K562 (cell line): ENCODE measurements at regions not wholly inside any gene's neighbourhood (a gene's known extent, or its start where the extent isn't known, plus 50 kb on each side); places are given as distances from the start of the nearest gene placed in this dataset.

ENCODE experiments used
- ATAC-seq: fragments of 200-7000 bp; cut with Tn5 transposase; 3 replicates; pipeline ENCODE4 v1.9.1; 2020; ENCODE audit warnings: moderate library complexity
- BruUV-seq: library from RNA; stranded (reverse); fragments of 400-500 nt; replicated peaks from 2 replicates; lab custom pipeline; 2021; lab: Mats Ljungman, UMichigan
- CTCF ChIA-PET: fragments of 300-600 bp; formaldehyde crosslinking; extraction: SDS; loops from one replicate; lab custom pipeline; 2021; ENCODE audit warnings: low intra/inter-chr PET ratio; lab: Yijun Ruan, JAX
- POLR2A ChIA-PET: fragments of 300-600, 350-650 bp; sonication (Branson Sonifier 250); formaldehyde crosslinking; extraction: SDS; loops from one replicate; lab custom pipeline; 2021; ENCODE audit warnings: antibody characterized with exemption, inconsistent platforms; lab: Yijun Ruan, JAX
- DNase-seq, 4 experiments: peaks; one replicate each; pipeline versions ENCODE4 v3.0.0 to v3.0.0-alpha.2; 2011 to 2018; ENCODE audit warnings: low spot score in 3 of 4, mixed read lengths in 3 of 4; ENCODE audit errors: extremely low read depth in 1 of 4
- FAIRE-seq: peaks from 2 replicates; lab custom pipeline; 2011; peaks lifted over from hg19 to GRCh38; lab: Jason Lieb, UNC
- H2AFZ ChIP-seq: 2 replicates; pipeline ENCODE4 v1.6.0; 2011; ENCODE audit warnings: low read depth, low read length, control low read depth, inconsistent platforms
- H3K27ac ChIP-seq: fragments of 200-600 bp; 3 replicates; pipeline ENCODE4 v1.8.0; 2011; ENCODE audit warnings: low read depth, mild to moderate bottlenecking, control low read depth, inconsistent platforms, low read length, moderate library complexity, mixed read lengths; ENCODE audit errors: extremely low read depth
- H3K27me3 ChIP-seq, 2 experiments: fragments of 300-600 bp in 1 of 2; 2 replicates in 1 of 2; 3 replicates in 1 of 2; pipeline versions ENCODE4 v1.6.0 to v1.8.0; 2011; ENCODE audit warnings: inconsistent platforms in 2 of 2, low read length in 2 of 2, mild to moderate bottlenecking in 1 of 2, mixed read lengths in 1 of 2, moderate library complexity in 1 of 2; ENCODE audit not compliant: control insufficient read depth in 2 of 2, insufficient read depth in 2 of 2
- H3K36me3 ChIP-seq: fragments of 300-600 bp; 3 replicates; pipeline ENCODE4 v1.8.0; 2011; ENCODE audit warnings: mild to moderate bottlenecking, low read length, inconsistent platforms; ENCODE audit not compliant: control insufficient read depth, insufficient read depth
- H3K4me1 ChIP-seq, 2 experiments: fragments of 200-600 bp in 1 of 2; replicated peaks in 1 of 2; 2 replicates in 1 of 2; 3 replicates in 1 of 2; pipeline versions ENCODE4 v1.5.1 to v1.8.0; 2011; ENCODE audit warnings: inconsistent platforms in 2 of 2, low read length in 2 of 2, mild to moderate bottlenecking in 1 of 2, mixed read lengths in 1 of 2, moderate library complexity in 1 of 2; ENCODE audit not compliant: control insufficient read depth in 2 of 2, insufficient read depth in 2 of 2
- H3K4me2 ChIP-seq: 2 replicates; pipeline ENCODE4 v1.6.1; 2011; ENCODE audit warnings: low read length, control low read depth, inconsistent platforms, mixed read lengths; ENCODE audit not compliant: insufficient read depth
- H3K4me3 ChIP-seq: fragments of 200-600 bp; sonication (generic), shearing (Covaris generic); 2 replicates; pipeline ENCODE4 v1.5.1; 2016; ENCODE audit warnings: control low read depth, inconsistent platforms
- H3K79me2 ChIP-seq: fragments of 200-600 bp; 3 replicates; pipeline ENCODE4 v1.8.0; 2011; ENCODE audit warnings: low read length, inconsistent platforms; ENCODE audit not compliant: control insufficient read depth, insufficient read depth
- H3K9ac ChIP-seq, 2 experiments: 2 replicates each; pipeline versions ENCODE4 v1.6.0 to v1.6.1; 2011; ENCODE audit warnings: low read depth in 2 of 2, low read length in 2 of 2, control low read depth in 1 of 2, inconsistent platforms in 1 of 2, mild to moderate bottlenecking in 1 of 2, mixed read lengths in 1 of 2; ENCODE audit not compliant: insufficient read depth in 1 of 2
- H3K9me1 ChIP-seq: one replicate; pipeline ENCODE4 v1.6.0; 2011; ENCODE audit warnings: inconsistent platforms, mild to moderate bottlenecking, low read length, moderate library complexity; ENCODE audit not compliant: control insufficient read depth, insufficient read depth
- H3K9me3 ChIP-seq: replicated peaks from 2 replicates; pipeline ENCODE4 v1.5.1; 2011; ENCODE audit warnings: low read depth, low read length, inconsistent platforms; ENCODE audit not compliant: control insufficient read depth, insufficient read depth
- H4K20me1 ChIP-seq: replicated peaks from 2 replicates; pipeline ENCODE4 v1.6.1; 2011; ENCODE audit warnings: low read length, inconsistent platforms, mixed read lengths; ENCODE audit not compliant: control insufficient read depth, insufficient read depth
- GABPB1 ChIP-seq: sonication (generic); formaldehyde crosslinking; IDR thresholded peaks from 2 replicates; pipeline ENCODE4 v1.8.0; 2022; ENCODE audit warnings: mild to moderate bottlenecking, missing genetic modification reagents
- KDM2B ChIP-seq: fragments of 250-450 bp; sonication (Bioruptor Pico); IDR thresholded peaks from 2 replicates; pipeline ENCODE4 v1.8.0; 2021; ENCODE audit warnings: mild to moderate bottlenecking, moderate library complexity
- LEF1 ChIP-seq: fragments of 450-650 bp; IDR thresholded peaks from 2 replicates; pipeline ENCODE4 v1.6.1; 2016; ENCODE audit warnings: mild to moderate bottlenecking
- MEIS2 ChIP-seq: fragments of 450-650 bp; IDR thresholded peaks from 2 replicates; pipeline ENCODE4 v1.6.1; 2014; ENCODE audit warnings: mild to moderate bottlenecking; ENCODE audit not compliant: partially characterized antibody
- MTA3 ChIP-seq: fragments of 450-650 bp; formaldehyde crosslinking; IDR thresholded peaks from 2 replicates; pipeline ENCODE4 v1.6.1; 2017; ENCODE audit warnings: mild to moderate bottlenecking, borderline replicate concordance
- SIX5 ChIP-seq, 2 experiments: IDR thresholded peaks; 2 replicates each; pipeline ENCODE4 v1.6.1; 2011; ENCODE audit warnings: low read length in 2 of 2, borderline replicate concordance in 1 of 2, low read depth in 1 of 2, mild to moderate bottlenecking in 1 of 2, moderate library complexity in 1 of 2; ENCODE audit not compliant: insufficient read depth in 1 of 2
- SMAD2 ChIP-seq: fragments of 150-350 bp; IDR thresholded peaks from 2 replicates; pipeline ENCODE4 v1.6.1; 2014; ENCODE audit warnings: low read depth, mild to moderate bottlenecking, low read length
- TEAD4 ChIP-seq, 2 experiments: sonication (generic) in 1 of 2; formaldehyde crosslinking in 1 of 2; IDR thresholded peaks; 2 replicates each; pipeline versions ENCODE4 v1.6.1 to v1.8.0; 2012 to 2022; ENCODE audit warnings: borderline replicate concordance in 1 of 2, inconsistent platforms in 1 of 2, low read length in 1 of 2, mild to moderate bottlenecking in 1 of 2, missing genetic modification reagents in 1 of 2
- USF1 ChIP-seq: sonication (generic); formaldehyde crosslinking; IDR thresholded peaks from 2 replicates; pipeline ENCODE4 v1.9.0; 2022; ENCODE audit warnings: mild to moderate bottlenecking, missing genetic modification reagents
- ZBTB8A ChIP-seq: fragments of 450-650 bp; IDR thresholded peaks from 2 replicates; pipeline ENCODE4 v1.6.1; 2018; ENCODE audit warnings: mild to moderate bottlenecking, moderate library complexity; ENCODE audit not compliant: partially characterized antibody
- ZNF263 ChIP-seq: sonication (generic); formaldehyde crosslinking; IDR thresholded peaks from 2 replicates; pipeline ENCODE4 v1.8.0; 2022; ENCODE audit warnings: mild to moderate bottlenecking, missing genetic modification reagents, borderline replicate concordance
- ZNF436 ChIP-seq: fragments of 250-450, 450-650 bp; sonication (Bioruptor Pico); formaldehyde crosslinking; IDR thresholded peaks from 2 replicates; pipeline ENCODE4 v1.7.0; 2020; ENCODE audit warnings: mild to moderate bottlenecking
- ZNF589 ChIP-seq: fragments of 200-800 bp; sonication (Bioruptor generic); IDR thresholded peaks from 2 replicates; pipeline ENCODE4 v1.6.1; 2016; ENCODE audit warnings: low read depth, missing genetic modification characterization, missing compliant biosample characterization
- WGBS: fragments of 100-300 bp; shearing (Covaris generic); methylation state at CpG from one replicate; pipeline ENCODE4 v1.1.6; 2016; ENCODE audit warnings: low coverage, mixed read lengths; ENCODE audit not compliant: insufficient coverage; ENCODE audit errors: missing lambda C conversion rate; 5-methylcytosine and 5-hydroxymethylcytosine counted together
- in situ Hi-C: fragments of 300-500 bp; cut with MboI; formaldehyde crosslinking; loops from 4 replicates; pipeline ENCODE4 v1.15.0; 2018; ENCODE audit warnings: inconsistent platforms, mixed read lengths
- intact Hi-C: fragments of 100-400 bp; cut with micrococcal nuclease; formaldehyde crosslinking; loops from 2 replicates; pipeline ENCODE4 v1.14.2; 2022
- TF ChIP-seq, protein P1 (sequence below): fragments of 250-450 bp; sonication (Bioruptor Pico); IDR thresholded peaks from 2 replicates; pipeline ENCODE4 v1.4.0; 2020; ENCODE audit warnings: mild to moderate bottlenecking, moderate library complexity

- TF ChIP-seq SIX5 (IDR thresholded peaks at IDR 0.05; ENCODE audit: borderline replicate concordance in 1 of 2, insufficient read depth in 1 of 2, low read depth in 1 of 2, low read length in 2 of 2) (no peak), SMAD2 (no peak), USF1 (CRISPR knock-in tag) (no peak), MEIS2 (no peak), ZNF263 (no peak), KDM2B (CRISPR knock-in tag) (no peak), GABPB1 (CRISPR knock-in tag) (no peak), ZNF589 (CRISPR knock-in tag) (no peak), ZBTB8A (no peak), MTA3 (no peak), ZNF436 (no peak), TEAD4 (IDR thresholded peaks at IDR 0.05; ENCODE audit: low read length) (no peak), TEAD4 (CRISPR knock-in tag; IDR thresholded peaks at IDR 0.05; ENCODE audit: borderline replicate concordance) (no peak), LEF1 (no peak)
- TF ChIP-seq, protein P1, sequence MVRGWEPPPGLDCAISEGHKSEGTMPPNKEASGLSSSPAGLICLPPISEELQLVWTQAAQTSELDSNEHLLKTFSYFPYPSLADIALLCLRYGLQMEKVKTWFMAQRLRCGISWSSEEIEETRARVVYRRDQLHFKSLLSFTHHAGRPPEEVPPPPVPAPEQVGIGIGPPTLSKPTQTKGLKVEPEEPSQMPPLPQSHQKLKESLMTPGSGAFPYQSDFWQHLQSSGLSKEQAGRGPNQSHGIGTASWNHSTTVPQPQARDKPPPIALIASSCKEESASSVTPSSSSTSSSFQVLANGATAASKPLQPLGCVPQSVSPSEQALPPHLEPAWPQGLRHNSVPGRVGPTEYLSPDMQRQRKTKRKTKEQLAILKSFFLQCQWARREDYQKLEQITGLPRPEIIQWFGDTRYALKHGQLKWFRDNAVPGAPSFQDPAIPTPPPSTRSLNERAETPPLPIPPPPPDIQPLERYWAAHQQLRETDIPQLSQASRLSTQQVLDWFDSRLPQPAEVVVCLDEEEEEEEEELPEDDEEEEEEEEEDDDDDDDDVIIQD = no peak
- TF ChIP-seq, all 486 proteins: peak for 0
- POLR2A ChIA-PET = no interaction called here
- ATAC-seq (no peak), FAIRE-seq (no peak), DNase-seq (no peak)
- no peaks in the 10 kb centered on the region for H4K20me1 ChIP-seq
- WGBS = 0% methylated on average over 2 of the region's 2 CpGs
- no peak overlapping the region for H3K27ac ChIP-seq
- intact Hi-C loops (no loop called here), in situ Hi-C loops (no loop called here)
- no peaks in the 10 kb centered on the region for H3K9me3 ChIP-seq
- H3K27me3 ChIP-seq = no peaks in the 10 kb centered on the region
- no peaks in the 10 kb centered on the region for H3K79me2 ChIP-seq
- H3K9ac ChIP-seq = no peak overlapping the region
- H3K4me2 ChIP-seq = no peak overlapping the region
- no peak overlapping the region for H2AFZ ChIP-seq
- no peak overlapping the region for H3K4me3 ChIP-seq
- H3K36me3 ChIP-seq = no peaks in the 10 kb centered on the region
- H3K4me1 ChIP-seq = no peaks in the 10 kb centered on the region
- BruUV-seq = no TSS peak
- CTCF ChIA-PET = no interaction called here
- no peaks in the 10 kb centered on the region for H3K9me1 ChIP-seq
Observed at GRCh38 chr10:120987359-120987758, 136.2 kb downstream of the WDR11 start.
